ENCODE measurements at regions not wholly inside any gene's neighbourhood (a gene's known extent, or its start where the extent isn't known, plus 50 kb on each side); places are given as distances from the start of the nearest gene placed in this dataset.
A peak's percentile ranks its signal among the peaks of the same experiment; 100 is the strongest.
"Not testable (repeated sequence)": the region's sequence is repeated elsewhere in the genome, so short reads cannot be mapped to it uniquely, and the experiment has no call there.

GRCh38 chr9:71514344-71514975, 253.9 kb downstream of the CEMIP2 start:
- no peak for DNase-seq (ENCODE audit: low spot score)
- FAIRE-seq = no peak

DNA sequence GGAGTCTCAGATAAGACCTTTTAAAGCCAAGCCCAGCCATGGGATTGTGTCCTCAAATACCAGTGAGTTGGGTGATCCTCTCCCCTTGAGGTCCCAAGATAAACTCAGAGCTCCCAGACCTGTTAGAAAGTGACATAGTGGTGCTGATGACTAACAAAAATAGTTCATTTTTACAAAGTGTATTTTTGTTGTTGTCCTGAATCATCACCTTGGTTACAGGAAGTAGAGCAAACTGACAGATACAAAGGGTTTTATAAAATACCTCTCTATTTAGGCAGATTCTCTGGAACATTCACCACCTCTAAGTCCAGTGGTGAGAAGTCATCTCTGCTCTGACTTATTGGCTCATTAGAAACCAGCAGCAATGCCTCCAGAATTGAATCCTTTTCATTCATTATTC, 259.3 kb downstream of the CEMIP2 start:
- DNase-seq (ENCODE audit: low spot score) (peak; percentile 79), FAIRE-seq (peak; percentile 67)

- DNase-seq (ENCODE audit: low spot score) = peak; percentile 53
- peak; percentile 98 for FAIRE-seq
Measured at GRCh38 chr9:71508141-71508540, 260.2 kb downstream of the CEMIP2 start.

GRCh38 chr9:71506821-71507220, 261.5 kb downstream of the CEMIP2 start:
- DNase-seq (ENCODE audit: low spot score) = peak; percentile 85
- peak; percentile 97 for FAIRE-seq

DNA sequence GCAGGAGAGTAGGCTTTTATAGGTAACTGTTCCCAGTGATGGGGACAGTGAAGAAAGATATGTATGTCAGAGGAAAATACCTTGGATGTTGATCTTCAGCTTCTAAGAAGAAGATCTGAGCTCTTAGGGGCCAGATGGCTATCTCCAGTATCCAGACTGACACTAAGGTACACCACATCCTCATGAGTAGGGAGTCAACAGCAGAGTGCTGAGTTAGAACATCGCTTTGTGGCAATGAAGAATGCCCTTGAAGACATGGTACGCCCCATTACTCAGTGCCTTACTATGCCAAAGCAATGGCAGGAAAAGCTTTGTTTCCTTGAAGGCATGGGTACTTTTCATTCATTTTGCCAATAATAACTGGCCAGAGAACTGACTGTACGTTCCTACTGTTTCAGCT, 263.7 kb downstream of the CEMIP2 start:
- DNase-seq (ENCODE audit: low spot score) (peak; percentile 49), FAIRE-seq (no peak)

GRCh38 chr9:71498691-71499090, 269.6 kb downstream of the CEMIP2 start:
- no peak for DNase-seq (ENCODE audit: low spot score)

DNA sequence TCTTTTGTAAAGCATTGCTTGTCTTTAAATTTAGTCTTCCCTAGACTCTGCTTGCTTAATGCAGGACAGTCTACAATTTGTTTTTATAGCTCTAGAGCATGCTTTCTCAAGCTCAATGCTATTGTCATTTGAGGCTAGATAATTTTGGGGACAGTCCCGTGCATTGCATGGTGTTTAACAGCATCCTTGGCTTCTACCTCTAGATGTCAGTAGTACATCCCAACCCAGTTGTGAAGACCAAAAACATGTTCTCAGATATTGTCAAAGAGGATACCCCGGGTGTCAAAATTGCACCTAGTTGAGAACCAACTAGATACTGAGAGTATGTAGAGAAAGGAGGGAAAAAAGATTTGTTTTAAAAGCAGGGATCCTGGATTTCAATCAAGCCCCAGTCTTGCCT, 277.5 kb downstream of the CEMIP2 start:
- DNase-seq (ENCODE audit: low spot score) = no peak
- FAIRE-seq = no peak

More at GRCh38 chr9:71498691-71499090, 269.6 kb downstream of the CEMIP2 start:
- FAIRE-seq = no peak

- no peak for FAIRE-seq
- DNase-seq (ENCODE audit: low spot score) = no peak
Measured at GRCh38 chr9:71487061-71487460, 281.3 kb downstream of the CEMIP2 start.

GRCh38 chr9:71485326-71485725, 283.0 kb downstream of the CEMIP2 start:
- DNase-seq (ENCODE audit: low spot score) = no peak
- FAIRE-seq = no peak

DNA sequence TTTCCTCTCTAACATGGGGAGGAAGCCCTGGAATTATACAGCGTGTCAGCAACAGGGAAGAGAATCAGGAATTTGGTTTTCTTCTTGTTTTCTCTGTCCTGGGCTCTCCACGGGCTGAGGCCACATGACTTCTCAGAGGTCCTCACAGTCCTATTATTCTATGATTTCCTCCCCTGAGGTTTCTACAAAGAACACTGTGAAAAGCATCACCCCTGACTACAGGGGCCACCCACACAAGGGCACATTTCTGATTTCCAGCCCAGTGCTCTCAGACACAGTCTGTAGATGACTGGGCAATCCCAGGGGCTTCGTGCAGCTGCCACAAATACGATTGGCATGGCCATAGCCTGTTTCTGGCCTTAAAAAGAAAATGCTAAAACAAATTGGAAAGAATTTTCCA, 284.9 kb downstream of the CEMIP2 start:
- FAIRE-seq (no peak), DNase-seq (ENCODE audit: low spot score) (no peak)

DNA sequence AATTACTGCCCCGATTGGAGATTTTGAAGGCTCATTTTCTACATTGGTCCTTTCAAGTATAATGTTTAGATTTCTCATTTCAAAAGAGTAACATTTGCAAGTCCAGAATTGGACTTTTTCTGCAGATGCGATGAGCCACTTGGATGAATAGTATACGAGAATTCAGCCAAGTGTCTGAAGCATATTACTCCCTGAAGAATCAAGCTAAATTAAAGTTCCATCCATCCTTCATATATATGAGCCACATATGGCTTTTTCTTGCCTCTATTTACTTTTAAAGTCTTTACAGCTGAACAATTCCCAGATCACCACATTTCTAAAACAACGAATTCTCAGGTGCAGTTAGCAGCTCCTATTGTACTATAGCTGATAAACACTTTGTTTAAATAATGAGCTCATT, 288.7 kb downstream of the CEMIP2 start:
- no peak for FAIRE-seq
- DNase-seq (ENCODE audit: low spot score) = no peak

- no peak for DNase-seq (ENCODE audit: low spot score)
- no peak for FAIRE-seq
Measured at GRCh38 chr9:71472400-71472799, 295.9 kb downstream of the CEMIP2 start.

GRCh38 chr9:71465392-71465791, 302.9 kb downstream of the CEMIP2 start:
- FAIRE-seq (no peak), DNase-seq (ENCODE audit: low spot score) (no peak)

DNA sequence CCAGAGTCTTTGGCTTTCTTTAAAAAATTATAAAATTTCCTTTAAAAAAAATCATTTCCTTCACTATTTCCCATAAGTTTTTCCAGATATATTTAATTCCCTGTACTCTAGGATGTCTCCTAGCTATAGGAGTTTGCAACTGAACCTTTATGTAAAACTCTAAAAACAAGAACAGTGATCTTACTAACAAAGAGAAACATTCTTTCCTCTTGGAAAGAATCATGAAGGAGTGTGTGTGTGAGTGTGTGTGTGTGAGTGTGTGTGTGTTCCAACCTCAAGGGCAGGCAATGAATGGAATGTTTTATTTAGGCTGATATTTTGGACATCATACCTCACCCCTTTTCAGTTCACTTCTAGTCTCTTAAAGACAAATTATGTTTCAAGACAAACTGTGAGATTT, 309.2 kb downstream of the CEMIP2 start:
- DNase-seq (ENCODE audit: low spot score) (no peak), FAIRE-seq (no peak)

DNA sequence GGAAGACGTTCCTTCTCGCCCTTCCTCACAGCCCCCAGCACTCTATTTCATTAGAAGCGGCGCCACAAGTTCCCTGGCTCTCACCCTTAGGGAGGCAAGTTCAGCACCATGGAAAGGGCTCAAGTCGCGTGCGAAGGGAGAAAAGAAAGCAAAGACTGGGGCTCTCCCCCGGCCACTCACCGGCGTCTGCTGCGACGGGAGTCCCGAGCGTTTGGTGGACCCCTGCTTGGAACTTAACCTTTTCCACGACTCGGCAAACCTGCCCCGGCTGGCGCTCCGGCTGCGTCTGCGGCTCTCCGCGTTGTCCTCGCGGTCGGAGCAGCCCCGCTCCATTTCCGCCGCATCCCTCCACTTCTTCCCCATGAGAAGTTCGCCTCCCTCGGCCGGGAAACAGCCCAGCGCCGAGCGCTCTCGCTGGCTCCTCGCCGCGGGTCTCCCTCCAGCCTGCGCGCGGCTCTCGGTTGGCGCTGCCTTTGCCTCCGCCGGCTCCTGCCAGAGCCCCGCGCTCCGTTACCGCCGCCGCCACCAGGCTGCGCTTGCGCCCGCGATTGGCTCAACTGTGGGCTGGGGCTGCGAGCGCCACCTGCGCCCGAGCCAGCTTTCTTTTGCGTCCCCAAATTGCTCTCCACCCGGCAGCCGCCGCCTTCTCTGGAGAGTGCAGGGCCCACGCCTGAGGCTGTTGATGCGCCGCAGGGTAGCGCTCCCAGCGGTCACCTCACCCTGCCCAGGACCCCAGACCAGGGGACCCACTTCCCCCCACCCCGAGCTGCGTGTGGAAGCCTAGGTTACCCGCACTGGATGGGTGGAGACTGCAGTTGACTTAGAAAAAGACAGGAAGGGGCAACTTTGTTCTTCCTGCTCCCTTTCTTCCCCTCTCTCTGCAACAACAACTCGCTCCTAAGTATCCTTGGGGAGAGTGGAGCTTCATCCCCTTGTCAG, 321.6 kb downstream of the CEMIP2 start:
- FAIRE-seq (no peak), DNase-seq (ENCODE audit: low spot score) (no peak)

DNA sequence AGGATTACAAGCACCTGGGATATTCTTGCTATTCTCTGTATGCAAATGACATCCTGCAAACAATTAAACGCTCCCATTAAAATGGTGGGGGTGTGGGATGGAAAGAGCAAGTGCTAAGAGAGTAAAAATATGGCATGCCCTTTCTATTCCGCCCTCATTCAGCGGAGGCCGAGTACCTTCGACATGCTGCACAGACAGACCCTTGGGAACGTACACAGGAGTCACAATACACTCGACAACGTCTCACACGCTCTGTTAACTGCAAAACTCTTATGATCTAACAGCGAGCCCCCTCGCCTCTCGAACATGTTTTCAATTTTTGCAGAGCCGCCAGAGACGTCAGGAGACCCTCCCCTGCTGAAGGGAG, 322.2 kb downstream of the CEMIP2 start:
- no peak for FAIRE-seq
- DNase-seq (ENCODE audit: low spot score) = no peak

DNA sequence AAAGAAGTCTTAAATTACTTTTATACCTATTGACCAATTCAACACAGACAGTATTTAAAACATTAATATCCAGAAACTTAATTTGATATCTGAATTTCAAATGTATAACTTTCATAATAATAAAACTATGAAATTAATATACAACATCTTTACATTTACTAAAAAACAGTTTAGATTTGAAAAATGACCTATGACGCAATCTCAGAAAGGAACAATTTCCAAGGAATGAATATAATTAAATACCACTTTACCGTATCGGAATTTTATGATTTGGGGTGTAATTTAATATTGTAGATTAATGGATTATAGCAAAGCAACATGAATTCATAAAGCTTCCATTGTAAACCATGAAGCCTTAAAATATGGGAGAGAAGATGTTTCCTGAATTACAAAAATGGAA, 321.5 kb upstream of the TRPM3 start:
- FAIRE-seq (peak; percentile 43), DNase-seq (ENCODE audit: low spot score) (no peak)

DNA sequence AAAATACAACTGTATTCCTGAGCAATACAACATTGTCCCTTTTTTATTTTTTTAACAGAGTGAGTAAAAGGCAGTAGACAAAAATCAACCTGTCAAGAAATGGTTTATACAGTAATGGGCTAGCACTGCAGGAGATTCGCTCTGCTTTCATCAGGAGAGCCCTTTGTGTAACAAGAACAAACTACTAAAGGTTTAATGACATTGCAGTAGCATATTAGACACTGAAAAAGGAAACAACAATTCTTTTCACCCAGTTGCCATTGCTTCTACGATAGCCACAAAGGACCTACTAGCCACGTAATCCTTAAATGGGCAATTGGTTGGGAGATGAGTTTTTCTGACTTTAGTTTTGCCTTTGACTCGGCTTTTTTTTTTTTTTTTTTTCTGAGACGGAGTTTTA, 319.8 kb upstream of the TRPM3 start:
- DNase-seq (ENCODE audit: low spot score) = no peak
- no peak for FAIRE-seq

DNA sequence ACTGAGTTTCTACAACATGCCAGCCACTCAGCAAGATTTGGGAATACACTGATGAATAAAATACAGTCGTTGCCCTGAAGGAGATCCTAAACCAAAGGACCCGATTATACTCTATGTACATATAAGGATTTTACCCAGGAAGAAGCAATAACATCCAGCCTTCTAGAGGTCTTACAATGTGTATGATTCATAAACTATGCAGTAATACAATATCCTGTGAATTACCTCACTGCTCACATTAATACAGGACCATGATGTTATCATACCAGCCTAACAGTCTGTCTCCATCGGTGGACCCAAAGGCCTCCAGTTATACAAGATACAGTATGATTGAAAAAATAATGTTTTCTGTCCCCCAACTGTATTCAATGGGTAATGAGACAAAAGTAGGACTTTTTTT, 310.5 kb upstream of the TRPM3 start:
- FAIRE-seq = no peak
- DNase-seq (ENCODE audit: low spot score) = no peak

- FAIRE-seq = not testable (repeated sequence)
- DNase-seq (ENCODE audit: low spot score) = peak; percentile 36
Measured at GRCh38 chr9:71407341-71407740, 285.9 kb upstream of the TRPM3 start.

GRCh38 chr9:71403106-71403505, 281.7 kb upstream of the TRPM3 start:
- DNase-seq (ENCODE audit: low spot score) = no peak
- no peak for FAIRE-seq

GRCh38 chr9:71393005-71393404, 271.6 kb upstream of the TRPM3 start:
- FAIRE-seq (no peak), DNase-seq (ENCODE audit: low spot score) (no peak)

DNA sequence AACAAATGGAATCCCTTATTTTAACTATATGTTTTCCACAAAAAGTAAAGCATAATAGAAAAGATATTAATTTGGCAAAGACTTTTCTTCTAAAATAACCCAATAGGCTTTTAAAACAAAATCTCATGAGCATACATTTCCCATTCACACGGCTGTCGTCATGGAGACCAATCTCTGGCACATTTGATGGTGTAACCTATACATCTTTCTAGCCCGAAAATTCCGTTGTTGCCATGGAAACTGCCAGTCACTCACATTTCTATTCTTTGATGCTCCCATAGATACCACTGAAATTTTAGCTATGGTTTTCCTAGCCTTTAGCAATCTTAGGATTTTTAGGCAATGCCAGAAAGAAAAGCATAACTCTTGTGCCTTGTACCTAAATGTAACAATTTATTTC, 262.9 kb upstream of the TRPM3 start:
- DNase-seq (ENCODE audit: low spot score) = no peak

More for the DNA sequence above, 262.9 kb upstream of the TRPM3 start:
- FAIRE-seq = no peak
